Activated CD4-positive, alpha-beta T cell treated with anti-CD3 and anti-CD28 coated beads, Interleukin-2, amount 50 U/mL, for 48 hours (primary cell): ENCODE measurements at regions not wholly inside any gene's neighbourhood (a gene's known extent, or its start where the extent isn't known, plus 50 kb on each side); places are given as distances from the start of the nearest gene placed in this dataset.
"Not testable (repeated sequence)": the region's sequence is repeated elsewhere in the genome, so short reads cannot be mapped to it uniquely, and the experiment has no call there.

Experiments
- DNase-seq, 2 experiments: peaks; one replicate each; pipeline ENCODE4 v3.0.0-alpha.2; 2020

GRCh38 chr16:86945166-86945900 lies 367.0 kb downstream of the FOXL1 start:
- no peak for DNase-seq

DNA sequence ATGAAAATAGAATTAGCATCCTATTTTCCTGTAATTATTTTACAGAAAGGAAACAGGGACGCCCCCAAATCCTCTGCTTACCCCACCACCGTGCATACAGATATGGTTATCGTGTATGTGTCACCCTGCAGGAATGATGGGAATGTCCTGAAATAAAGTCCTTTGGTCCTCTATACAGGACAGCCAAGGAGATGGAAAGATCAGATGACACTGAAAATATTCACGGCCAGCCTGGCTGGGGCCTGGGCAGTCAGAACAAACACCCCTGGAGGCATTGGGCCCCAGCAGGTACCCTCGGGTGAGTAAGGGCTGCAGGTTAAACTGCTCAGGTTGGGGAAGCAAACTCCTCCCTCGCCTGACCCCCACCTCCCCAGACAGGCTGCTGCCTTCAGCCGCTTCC lies 368.0 kb downstream of the FOXL1 start:
- no peak for DNase-seq

DNA sequence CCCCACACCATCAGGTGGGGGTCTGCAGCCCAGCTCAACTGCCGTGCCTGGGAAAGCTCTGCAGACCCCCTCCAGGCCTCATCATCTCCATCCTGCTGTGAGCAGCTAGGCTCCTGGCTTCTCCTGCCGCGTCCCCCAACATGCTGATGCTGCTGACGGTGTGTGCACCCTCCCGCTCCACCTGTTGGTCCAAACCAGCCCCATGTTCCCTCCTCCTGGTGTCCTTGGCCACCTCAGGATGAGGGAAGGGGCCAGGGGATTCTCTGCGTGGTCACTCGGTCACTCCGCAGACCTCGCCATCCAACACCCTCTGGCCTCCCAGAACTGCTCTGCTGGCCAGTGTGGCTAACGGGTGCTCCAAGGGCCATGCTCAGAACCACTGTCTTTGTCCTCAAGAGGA lies 368.6 kb downstream of the FOXL1 start:
- no peak for DNase-seq

DNA sequence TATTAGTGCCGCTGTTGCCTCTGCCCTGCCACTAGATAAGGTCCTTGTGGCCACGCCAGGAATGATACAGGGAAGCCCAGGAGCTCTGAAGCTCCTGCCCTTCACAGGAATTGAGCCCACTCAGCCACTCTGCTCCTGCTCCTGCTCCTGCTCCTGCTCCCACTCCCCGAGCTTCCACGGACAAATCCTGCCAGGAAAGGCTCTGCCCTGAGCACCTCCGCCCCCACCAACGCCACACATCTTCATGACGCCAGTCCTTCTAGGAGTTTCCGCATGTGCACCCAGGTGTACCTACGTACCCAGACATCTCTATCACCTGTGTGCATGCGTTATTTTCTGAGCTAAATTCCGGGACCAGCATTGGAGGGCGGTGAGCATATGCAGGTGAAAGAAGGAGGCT lies 369.1 kb downstream of the C16orf95 start:
- DNase-seq: no peak

DNA sequence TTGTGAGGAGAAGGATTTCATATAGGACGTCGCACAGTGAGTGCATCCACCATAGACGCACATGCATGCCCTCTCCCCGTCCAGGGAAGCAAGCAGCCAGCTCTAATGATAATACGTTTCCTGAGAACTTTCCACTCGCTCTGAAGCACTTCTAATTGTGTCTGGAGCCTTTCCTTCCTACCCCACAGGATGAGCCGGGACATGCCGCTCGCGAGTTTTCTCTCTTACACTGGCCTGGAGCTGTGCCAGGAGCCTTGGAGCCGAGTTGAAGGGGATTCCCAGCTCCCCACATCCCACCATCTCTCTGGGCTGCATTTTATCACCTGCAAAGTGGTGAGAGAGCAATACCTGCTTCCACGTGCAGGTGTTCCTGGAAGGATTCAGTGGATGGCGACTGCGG lies 368.1 kb downstream of the C16orf95 start:
- no peak for DNase-seq

DNA sequence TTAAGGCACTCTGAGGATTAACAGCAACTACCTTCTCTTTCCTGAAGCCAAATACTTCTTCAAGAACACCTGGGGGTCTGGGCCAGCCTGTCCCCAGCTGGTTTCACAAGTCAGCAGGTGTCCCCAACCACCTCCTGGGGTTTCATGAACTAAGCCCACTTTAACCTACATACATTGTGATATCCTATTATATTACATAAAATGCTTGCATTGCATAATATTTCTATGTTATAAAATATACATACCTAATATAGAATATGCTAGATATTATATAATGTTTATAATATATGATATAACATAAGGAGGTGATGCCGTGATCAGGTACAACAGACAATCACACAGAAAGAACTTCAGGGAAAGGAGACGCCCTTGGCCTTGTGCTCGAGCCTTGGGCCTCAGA lies 367.6 kb downstream of the C16orf95 start:
- no peak for DNase-seq

- no peak for DNase-seq
These were observed 366.0 kb downstream of the C16orf95 start for GRCh38 chr16:86951041-86951822.

DNA sequence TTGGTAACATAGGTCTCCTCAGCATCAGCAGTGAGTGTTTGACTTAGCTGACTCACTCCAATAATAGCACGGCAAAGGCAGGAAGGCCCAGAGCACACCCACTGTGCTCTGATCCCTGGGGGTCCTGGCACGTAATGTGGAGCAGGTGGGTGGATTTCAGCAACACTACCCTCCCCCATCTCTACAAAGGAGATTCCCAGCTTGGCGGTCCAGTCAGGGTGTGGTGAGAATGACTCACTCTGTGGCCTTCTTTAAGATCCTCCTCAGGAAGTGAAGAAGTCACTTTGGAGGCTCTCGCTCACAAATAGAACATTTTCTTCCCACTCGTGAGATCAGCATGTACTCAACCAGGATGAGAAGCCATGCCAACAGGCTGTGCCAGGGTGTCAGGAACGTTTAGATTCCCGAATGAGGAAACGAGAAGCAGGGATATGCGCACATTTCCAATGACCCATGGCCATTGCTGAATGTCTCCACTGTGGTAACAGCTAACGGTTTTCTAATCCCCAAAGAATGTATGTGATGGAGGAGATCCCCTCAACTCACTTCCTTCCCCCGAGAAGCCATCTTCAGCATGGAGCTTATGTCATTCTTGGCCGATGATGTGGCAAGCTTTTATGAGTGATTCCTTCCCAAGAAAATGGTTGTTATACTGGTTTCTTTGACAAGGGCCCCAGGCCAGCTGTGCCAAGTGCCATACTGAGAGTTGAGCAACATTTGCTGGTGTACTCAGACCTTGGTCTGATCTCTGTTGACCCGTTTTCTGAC lies 365.2 kb downstream of the C16orf95 start:
- DNase-seq: no peak

- DNase-seq: no peak
These were observed 364.4 kb downstream of the C16orf95 start for GRCh38 chr16:86952769-86953168.

- no peak for DNase-seq
These were observed 363.4 kb downstream of the C16orf95 start for GRCh38 chr16:86953631-86954391.

GRCh38 chr16:86955136-86955855 lies 361.9 kb downstream of the C16orf95 start:
- no peak for DNase-seq

DNA sequence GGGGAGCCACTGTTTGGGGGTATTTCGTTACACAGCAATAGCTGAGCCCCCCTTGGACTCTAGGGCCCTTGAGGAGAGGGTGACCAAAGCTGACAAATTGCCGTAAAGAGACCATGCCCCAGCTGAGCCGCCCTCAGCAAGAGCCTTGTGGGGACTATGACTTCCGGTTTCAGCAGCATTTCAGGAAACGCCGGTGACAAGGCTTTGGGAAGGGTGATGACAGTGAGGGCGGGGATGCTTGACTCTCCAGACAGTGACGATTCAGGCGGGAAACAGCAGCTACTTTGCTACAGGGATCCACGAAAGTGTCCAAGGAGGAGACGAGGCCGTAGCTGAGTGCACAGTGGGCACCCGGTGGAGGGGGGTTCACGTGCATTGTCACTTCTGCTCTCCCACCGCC lies 360.8 kb downstream of the C16orf95 start:
- no peak for DNase-seq

- not testable (repeated sequence) for DNase-seq
These were observed 359.5 kb downstream of the C16orf95 start for GRCh38 chr16:86957662-86958198.

DNA sequence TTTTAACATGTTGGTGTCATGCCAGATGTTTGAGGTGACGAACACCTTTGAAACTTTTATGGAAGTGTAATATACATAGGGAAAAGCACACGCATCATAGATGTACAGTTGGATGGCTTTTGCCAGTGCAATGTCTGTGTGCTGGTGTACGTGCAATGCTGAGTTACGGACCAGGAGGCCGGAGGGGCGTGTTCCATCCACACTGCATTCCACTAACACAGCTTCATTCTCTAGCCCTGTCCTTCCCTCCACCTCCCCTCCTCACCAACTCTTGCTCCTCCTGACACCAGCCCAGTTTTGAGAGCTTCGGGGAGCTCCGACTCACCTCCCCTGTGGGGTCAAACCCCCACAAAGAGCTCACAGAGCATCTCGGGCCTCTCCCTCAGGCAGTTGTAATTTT lies 358.8 kb downstream of the C16orf95 start:
- DNase-seq: no peak

DNA sequence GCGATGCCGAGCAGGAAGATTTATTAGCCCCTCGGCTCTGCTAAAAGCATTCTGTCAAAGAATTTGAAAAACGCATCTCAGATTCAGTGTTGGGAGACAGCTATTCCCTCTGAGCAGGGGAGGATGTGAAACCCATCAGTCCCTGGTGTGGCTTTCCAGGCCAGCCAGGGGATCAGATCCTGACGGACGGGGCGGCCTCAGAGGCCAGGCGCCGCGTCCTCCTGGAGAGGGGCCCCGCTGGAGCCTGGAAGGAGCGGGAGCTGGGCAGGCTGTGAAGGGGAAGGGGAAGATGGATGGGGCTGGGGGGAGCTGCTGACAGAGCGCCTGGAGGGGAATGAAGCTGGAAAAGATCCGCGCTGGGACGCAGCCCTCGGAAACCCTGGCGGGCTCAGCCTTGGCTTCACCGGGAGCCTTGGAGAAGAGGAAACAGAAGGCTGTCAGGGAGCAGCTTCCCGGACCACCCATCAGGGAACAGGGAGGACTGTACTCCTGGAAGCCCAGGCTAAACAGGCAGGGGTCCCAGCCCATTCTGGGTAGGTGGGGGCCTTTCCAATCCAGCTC lies 358.0 kb downstream of the C16orf95 start:
- no peak for DNase-seq

DNA sequence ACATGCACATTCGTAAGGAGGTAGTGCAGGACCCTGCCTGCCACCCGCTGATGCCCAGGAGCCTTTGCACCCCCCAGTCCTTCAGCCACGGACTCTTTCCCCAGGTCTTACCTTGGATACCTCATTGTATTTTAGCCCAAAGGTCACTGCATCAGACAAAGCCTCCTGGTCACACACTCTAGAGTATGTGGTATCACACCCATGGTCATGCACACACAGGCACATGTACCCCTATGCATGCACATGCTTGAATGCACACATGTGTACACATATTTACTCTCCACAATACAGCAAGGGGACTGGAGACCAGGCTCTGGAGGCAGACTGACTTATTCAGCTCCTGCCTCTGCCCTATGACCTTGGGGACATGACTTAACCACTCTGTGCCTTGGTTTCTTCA lies 357.5 kb downstream of the C16orf95 start:
- no peak for DNase-seq

DNA sequence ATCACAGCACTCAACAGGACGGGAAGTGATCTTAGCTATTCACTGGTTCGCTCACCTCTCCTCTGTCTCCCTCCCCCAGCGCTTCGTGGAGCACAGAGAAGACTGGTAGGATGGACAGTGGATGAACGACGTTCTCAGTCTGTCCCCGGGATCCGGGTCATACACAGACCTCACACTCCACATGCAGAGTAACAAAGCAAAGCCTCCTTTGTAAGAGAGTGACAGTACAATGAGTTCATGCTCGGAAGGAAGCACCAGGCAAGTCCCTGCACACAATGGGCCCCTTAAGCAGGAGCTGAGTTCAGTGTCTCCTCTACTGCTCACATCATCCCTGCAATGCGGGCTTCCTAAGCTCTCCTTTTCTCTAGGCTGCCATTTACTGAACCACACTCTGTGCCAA lies 356.9 kb downstream of the C16orf95 start:
- DNase-seq: no peak

DNA sequence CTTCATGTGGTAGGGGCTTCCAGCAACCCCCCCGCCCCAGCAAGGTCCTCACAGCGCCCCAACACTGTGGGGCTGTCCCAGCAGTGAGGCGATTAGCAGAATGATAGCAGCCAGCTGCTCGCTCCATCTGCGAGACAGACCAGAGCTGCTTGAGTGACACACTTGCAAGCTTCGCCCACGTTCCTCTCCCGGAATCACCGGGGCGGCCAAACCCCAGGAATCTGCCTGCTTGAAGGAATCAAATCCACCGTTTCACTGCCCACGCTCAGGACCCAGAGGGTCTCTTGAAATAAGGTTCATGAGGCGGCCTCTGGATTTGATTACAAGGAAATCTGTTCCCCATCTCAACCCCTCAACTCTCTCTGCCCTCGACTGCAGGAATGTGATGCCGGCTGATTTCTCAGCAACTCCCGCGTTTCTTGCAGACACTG lies 356.0 kb downstream of the C16orf95 start:
- DNase-seq: no peak

- no peak for DNase-seq
These were observed 354.9 kb downstream of the C16orf95 start for GRCh38 chr16:86962259-86962658.

- DNase-seq: no peak
These were observed 354.3 kb downstream of the C16orf95 start for GRCh38 chr16:86962913-86963312.
